GM12872 (cell line): ENCODE measurements at regions not wholly inside any gene's neighbourhood (a gene's known extent, or its start where the extent isn't known, plus 50 kb on each side); places are given as distances from the start of the nearest gene placed in this dataset.

Experiments used
- TF ChIP-seq, protein P1 (sequence below): IDR thresholded peaks from 3 replicates; pipeline ENCODE4 v1.5.1; 2011; ENCODE audit warnings: low read depth, mild to moderate bottlenecking, low read length, moderate library complexity; ENCODE audit not compliant: insufficient read depth

DNA sequence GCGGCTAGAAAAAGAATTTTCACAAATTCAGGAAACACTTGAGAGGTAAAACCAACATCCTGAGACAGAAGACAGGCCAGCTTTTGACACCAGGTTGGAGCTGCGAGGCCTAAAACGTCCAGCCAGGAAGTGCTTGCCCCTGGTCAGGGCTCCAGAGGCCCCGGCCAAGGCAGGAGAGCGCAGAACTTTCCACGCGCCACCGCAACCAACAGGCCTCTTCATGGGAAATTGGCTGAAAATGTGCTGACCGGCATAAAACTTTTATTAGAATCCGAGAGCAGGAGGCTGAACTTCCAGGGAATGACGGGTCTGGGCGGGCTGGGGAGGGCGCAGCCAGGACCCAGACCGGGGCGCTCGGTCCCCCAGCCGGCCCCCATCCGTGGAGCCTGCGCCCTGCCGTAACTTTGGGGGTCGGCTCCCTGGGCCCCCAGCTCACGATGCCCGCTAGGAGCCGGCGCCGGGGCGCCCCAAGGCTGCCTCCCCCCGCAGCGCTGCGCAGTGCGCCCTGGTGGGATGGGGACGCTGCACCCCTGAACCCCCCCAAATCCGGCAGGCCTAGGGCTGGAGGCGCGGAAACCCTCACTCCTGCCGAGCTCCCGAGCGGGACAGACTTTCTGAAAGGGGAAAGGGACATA, 414.0 kb upstream of the MKI67 start:
- TF ChIP-seq, protein P1, sequence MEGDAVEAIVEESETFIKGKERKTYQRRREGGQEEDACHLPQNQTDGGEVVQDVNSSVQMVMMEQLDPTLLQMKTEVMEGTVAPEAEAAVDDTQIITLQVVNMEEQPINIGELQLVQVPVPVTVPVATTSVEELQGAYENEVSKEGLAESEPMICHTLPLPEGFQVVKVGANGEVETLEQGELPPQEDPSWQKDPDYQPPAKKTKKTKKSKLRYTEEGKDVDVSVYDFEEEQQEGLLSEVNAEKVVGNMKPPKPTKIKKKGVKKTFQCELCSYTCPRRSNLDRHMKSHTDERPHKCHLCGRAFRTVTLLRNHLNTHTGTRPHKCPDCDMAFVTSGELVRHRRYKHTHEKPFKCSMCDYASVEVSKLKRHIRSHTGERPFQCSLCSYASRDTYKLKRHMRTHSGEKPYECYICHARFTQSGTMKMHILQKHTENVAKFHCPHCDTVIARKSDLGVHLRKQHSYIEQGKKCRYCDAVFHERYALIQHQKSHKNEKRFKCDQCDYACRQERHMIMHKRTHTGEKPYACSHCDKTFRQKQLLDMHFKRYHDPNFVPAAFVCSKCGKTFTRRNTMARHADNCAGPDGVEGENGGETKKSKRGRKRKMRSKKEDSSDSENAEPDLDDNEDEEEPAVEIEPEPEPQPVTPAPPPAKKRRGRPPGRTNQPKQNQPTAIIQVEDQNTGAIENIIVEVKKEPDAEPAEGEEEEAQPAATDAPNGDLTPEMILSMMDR = no peak

DNA sequence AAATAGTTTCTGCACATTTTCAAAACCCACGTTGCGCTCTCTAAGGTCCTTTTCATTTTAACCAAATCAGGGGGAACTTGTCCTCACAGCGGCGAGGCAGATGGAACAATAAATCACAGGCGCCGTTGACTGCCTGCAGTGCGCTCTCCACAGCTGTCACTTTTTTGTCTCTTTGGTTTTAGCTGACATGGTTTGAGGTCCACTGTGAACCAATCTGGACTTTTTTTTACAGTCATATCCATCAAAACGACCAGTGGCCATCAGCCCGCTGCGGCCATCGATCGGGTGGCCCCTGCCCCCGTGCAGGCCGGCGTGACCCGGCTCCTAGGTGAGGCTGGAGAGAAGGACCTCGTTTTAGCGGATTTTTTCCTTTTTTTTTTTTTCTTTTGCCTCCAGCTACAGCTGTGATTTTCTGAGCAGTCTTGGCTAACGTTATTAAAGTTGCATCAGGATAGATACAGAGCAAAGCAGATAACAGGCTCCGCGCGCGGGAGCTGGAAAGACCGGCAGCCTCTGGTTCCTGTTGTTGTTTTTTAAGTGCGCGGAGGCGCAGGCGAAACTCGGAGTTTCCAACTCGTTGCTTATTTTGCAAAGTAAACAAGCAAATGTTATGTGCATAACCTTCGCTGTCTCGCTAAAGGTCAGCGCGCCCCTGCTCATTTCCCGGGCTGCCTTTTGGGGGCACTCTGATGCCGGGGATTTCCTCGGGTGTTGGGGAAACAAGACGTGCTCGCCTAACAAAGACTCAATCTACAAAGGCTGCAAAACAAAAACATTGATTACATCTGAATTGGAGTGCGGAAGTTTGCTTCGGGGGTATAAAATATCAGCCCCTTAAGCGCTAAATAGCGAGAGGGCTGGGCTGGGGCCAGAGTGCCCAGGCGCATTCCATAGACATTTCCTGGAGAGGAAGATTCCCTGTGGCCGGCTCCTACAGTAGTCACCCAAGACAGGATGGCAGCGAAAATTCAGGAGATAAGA, 414.8 kb upstream of the MKI67 start:
- TF ChIP-seq, protein P1 = no peak

DNA sequence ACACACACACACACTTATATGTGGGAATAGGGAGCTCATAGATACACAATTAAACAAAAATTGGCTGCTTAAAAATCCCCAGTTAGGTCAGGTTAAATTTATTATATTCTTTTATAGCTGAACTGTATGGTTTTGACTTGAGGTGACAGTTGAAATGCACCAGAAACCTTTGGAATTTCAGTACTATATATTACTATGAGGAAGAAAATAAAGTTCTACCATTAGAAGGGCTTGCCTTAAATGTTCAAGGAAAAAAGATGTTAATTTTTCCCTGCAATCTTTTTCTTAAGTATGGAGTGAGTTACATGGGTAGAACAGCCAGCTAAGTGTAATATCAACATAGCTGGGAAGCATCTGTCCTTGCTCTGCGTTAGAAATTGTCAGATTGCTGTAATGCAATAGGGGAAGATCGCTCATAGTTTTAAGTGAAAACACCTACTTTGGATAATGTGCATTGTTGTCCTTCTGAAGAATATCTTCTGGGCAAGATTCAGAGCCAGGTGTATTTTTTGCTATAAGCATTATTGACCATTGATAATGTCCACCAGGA, 415.8 kb upstream of the MKI67 start:
- TF ChIP-seq, protein P1 = no peak

DNA sequence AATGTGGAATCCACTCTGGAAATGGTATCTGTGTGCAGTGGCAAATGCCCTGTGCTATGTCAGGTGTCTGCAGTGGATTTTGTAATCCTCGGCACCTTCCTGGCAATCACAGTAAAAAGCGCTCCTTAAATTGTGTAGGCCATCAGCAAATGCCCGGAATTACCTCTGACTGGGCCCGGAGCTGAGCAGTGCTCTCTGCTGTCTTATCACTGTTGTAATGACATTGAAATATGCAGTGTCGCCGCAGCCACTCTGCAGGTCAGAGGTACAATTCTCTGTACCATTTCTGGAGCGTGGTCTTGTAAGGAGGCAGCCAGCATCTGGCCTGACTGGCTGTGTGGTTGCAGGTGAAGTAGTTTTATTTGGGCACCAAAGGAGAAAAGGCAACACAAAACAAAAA, 416.4 kb upstream of the MKI67 start:
- TF ChIP-seq, protein P1 = no peak

DNA sequence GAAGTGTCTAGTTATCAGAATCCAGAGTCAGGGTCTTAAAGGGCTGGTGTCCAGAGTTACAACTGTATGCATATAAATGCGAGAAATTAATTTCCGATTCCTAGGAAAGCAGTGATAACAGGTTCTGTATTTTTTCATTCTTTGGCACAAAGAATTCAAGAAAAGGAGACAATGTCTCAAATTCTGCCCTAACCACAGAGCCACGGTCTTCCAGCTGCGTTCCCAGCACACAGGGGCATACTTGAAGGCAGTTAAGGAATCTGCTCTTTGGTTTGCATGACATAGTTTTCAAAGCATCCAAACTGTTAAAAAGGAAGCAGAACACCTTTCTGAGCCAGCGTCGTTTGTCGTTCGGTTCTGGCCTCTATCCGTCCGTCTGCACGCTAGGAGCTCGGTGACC, 416.9 kb upstream of the MKI67 start:
- TF ChIP-seq, protein P1 = no peak

DNA sequence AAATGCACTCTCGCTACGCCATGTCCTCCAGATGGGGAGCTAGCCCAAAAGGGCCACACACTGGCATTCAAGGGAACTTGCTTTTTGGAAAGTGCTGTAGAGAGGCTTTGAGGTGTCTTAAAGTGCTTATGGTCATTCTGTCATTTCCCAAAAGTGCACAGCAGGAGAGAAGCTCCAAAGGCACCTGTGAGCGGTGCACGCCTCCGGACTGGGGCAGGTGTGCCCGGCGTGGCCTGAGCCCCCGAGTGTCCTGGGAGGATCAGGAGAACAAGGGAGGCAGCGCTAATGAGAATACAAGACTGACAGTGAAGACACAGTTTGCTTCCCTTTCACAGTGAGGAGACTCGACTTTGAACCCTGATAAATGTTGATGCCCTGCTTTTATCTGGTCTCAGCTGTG, 419.0 kb upstream of the MKI67 start:
- TF ChIP-seq, protein P1 = no peak

DNA sequence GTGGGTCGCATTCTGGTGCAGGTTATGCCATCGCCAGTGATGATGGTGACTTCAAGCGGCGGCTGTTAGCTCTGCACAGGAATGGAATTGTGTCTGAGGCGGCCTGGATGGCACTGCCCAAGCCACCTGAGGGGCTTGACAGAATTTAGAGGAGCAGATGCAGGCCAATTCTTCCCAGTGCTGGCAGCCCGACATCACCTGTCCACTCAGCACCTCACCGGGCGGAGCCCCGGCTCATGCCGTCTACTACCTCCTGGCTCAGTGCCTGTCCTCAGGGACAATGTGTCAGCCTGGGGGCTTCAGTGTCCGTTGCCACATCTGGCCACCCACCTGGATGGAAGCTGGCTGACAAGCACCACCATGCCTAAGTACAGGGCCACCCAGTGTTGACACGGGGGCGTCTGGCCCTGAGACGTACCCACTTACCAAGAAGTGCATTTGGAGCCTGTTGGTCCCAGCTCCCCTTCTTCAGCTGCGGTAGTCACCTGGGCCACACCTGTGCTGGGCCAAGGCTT, 420.5 kb upstream of the MKI67 start:
- TF ChIP-seq, protein P1 = no peak
